Activated naive CD8-positive, alpha-beta T cell treated with anti-CD3 and anti-CD28 coated beads, Interleukin-2, amount 10 ng/mL, durations not matched to agents 7 days and 5 days (primary cell): ENCODE measurements at regions not wholly inside any gene's neighbourhood (a gene's known extent, or its start where the extent isn't known, plus 50 kb on each side); places are given as distances from the start of the nearest gene placed in this dataset.

Source experiments
- ATAC-seq: fragments of 150-1000 bp; cut with Tn5 transposase; one replicate; pipeline ENCODE4 v1.10.0; 2021; ENCODE audit warnings: low read depth, moderate library complexity
- POLR2A ChIA-PET: fragments of 350-600 bp; sonication (Branson Sonifier 250); formaldehyde crosslinking; loops from one replicate; lab custom pipeline; 2021; ENCODE audit warnings: antibody characterized with exemption; lab: Charles Lee
- DNase-seq: peaks from one replicate; pipeline ENCODE4 v3.0.0; 2021
- H3K27ac Mint-ChIP-seq: one replicate; pipeline ENCODE4 v1.8.0; 2022; ENCODE audit warnings: mild to moderate bottlenecking, mixed read lengths
- H3K27me3 Mint-ChIP-seq: one replicate; pipeline ENCODE4 v1.8.0; 2022; ENCODE audit warnings: mild to moderate bottlenecking, moderate library complexity, mixed read lengths
- H3K36me3 Mint-ChIP-seq: one replicate; pipeline ENCODE4 v1.8.0; 2021; ENCODE audit warnings: mild to moderate bottlenecking, mixed read lengths
- H3K4me1 Mint-ChIP-seq: one replicate; pipeline ENCODE4 v1.8.0; 2021; ENCODE audit warnings: mixed read lengths
- H3K4me3 Mint-ChIP-seq: one replicate; pipeline ENCODE4 v1.8.0; 2022; ENCODE audit warnings: mild to moderate bottlenecking, moderate library complexity, mixed read lengths
- H3K9me3 Mint-ChIP-seq: one replicate; pipeline ENCODE4 v1.8.0; 2021; ENCODE audit warnings: mixed read lengths

DNA sequence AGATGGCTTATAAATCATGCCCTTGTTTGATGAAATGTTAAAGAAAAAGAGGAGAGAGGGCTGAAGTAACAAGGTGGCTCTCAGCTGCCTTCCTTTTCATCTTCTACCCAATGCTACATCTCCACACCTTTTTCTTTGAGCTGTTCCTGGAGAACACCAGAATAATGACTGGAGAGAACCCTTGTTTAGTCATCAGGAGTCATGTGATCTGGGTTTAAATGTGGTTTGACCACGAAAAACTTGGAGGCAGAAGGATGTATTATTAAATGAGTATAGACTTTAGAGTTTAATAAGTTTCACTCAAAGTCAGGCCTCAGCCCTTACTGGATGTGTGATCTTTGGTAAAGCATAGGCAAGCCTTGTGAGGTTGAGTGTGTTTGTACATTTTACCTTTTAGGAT lies 230.3 kb upstream of the TBL1XR1 start:
- peak overlapping the region; percentile 65 for H3K4me3 Mint-ChIP-seq
- POLR2A ChIA-PET = interaction anchor here (0.5 to 1.5 kb wide), 2 partner anchors 112 to 247 kb away, joined by 3 to 4 read pairs; no protein-coding TSS in a partner anchor
- ATAC-seq (peak; percentile 13), DNase-seq (no peak)
- no peaks in the 10 kb centered on the region for H3K9me3 Mint-ChIP-seq
- H3K36me3 Mint-ChIP-seq = no peaks in the 10 kb centered on the region
- peak overlapping the region; percentile 88 for H3K27ac Mint-ChIP-seq
- H3K4me1 Mint-ChIP-seq = peaks cover 15% of the 10 kb centered on the region
- no peaks in the 10 kb centered on the region for H3K27me3 Mint-ChIP-seq

DNA sequence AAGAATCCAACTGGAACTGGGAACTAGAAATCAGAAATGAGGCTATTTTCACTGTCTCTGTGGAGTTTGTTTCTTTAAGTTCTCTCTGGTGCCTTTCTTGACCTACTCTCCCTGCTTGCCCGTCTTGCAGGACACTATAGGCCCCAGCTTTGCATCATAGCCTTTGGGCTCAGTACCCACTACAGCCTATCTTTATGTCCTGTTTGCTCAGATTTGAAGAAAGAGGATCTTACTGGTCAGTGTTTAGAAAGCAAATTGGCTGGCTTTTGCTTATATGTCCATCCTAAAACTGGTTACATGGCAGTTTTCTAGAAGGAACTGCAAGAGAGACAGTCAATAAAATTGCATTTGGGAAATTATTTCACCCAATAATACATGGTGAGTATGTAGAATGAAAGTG lies 231.8 kb upstream of the TBL1XR1 start:
- H3K4me3 Mint-ChIP-seq = no peak overlapping the region

DNA sequence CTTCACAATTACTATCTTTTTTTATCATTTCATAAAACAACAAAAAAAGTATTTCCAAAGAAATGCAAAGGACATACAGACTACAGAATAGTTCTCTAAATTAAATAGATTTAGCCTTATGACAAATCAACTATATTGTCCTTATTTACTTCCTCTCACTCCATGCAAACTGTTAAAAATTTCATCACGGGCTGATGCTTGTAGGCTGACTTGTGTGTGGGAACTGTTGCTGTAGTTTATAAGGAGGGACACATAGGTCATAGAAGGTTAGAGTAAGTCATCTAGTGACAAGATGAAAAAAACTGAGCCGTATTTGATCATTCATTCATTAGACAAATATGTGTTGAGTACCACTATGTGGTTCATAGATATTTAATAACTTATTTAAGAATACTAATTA lies 232.5 kb upstream of the TBL1XR1 start:
- Mint-ChIP-seq H3K36me3 (no peaks in the 10 kb centered on the region), H3K27me3 (no peaks in the 10 kb centered on the region), H3K9me3 (peaks cover 3% of the 10 kb centered on the region), H3K27ac (no peak overlapping the region), H3K4me3 (no peak overlapping the region), H3K4me1 (peaks cover 15% of the 10 kb centered on the region)
- ATAC-seq (no peak), DNase-seq (no peak)
- POLR2A ChIA-PET = no interaction called here

More for the DNA sequence above, 231.8 kb upstream of the TBL1XR1 start:
- Mint-ChIP-seq H3K27me3 (no peaks in the 10 kb centered on the region), H3K27ac (no peak overlapping the region), H3K9me3 (peaks cover 3% of the 10 kb centered on the region), H3K4me1 (peaks cover 15% of the 10 kb centered on the region), H3K36me3 (no peaks in the 10 kb centered on the region)
- DNase-seq (no peak), ATAC-seq (no peak)
- POLR2A ChIA-PET = interaction anchor here (1.1 kb wide), 1 partner anchor 280 kb away, joined by 3 read pairs; no protein-coding TSS in a partner anchor

DNA sequence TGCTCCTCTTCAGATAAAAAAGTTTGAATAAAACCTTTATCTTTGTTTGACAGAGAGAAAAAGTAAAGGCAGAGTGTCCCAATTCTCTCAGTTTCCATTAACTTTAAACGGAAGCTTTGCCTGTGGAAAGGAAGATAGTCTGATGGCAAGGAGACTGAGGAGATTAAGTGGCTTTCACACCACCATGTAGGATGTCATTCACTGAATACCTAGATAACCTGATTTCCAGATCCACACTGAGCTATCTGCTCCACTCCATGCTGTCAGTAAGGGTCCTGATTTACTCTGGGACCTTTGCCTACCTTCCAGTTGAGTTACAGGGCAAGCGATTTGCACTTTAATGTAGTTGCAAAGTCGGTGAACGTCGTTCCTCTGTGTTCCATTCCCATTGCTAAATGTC lies 233.4 kb upstream of the TBL1XR1 start:
- no peak for ATAC-seq

DNA sequence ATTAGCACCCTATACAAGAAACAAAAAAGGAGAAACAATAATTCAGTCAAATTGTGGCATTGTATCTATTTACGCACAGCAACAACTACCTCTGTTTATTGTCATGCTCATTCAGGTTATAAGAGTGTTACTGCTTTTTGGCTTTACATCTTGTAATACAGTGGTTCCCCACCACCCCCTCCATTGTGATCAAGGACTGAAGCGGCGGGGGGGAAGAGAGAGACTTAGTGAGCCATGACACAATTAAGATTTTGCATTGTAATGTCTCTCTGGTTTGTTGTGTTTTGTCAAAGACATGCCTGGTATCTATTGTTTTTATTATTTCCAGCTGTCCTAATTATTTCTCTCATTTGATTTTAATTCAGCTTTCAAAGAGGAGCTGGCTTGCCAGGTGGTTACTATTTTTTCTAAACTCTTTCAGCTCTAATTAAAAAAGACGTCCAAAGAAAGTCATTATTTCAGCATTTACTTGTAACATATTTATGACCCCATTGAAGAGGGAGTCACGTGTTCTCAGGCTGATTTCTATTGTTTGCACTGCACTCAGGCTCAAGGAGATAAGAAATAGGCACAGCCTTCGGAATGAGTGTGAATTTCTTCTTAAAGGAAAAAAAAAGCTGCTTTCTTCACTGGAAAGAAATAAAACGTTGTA lies 234.4 kb upstream of the TBL1XR1 start:
- H3K4me1 Mint-ChIP-seq = peaks cover 11% of the 10 kb centered on the region
- POLR2A ChIA-PET = no interaction called here
- DNase-seq (no peak), ATAC-seq (no peak)
- H3K36me3 Mint-ChIP-seq = no peaks in the 10 kb centered on the region
- H3K27ac Mint-ChIP-seq = no peak overlapping the region
- H3K4me3 Mint-ChIP-seq = no peak overlapping the region
- H3K27me3 Mint-ChIP-seq = no peaks in the 10 kb centered on the region
- H3K9me3 Mint-ChIP-seq = peaks cover 3% of the 10 kb centered on the region

More for the DNA sequence above, 233.4 kb upstream of the TBL1XR1 start:
- no peak overlapping the region for H3K4me3 Mint-ChIP-seq
- no peaks in the 10 kb centered on the region for H3K27me3 Mint-ChIP-seq
- H3K36me3 Mint-ChIP-seq = no peaks in the 10 kb centered on the region
- no peak for DNase-seq
- peaks cover 15% of the 10 kb centered on the region for H3K4me1 Mint-ChIP-seq
- no peak overlapping the region for H3K27ac Mint-ChIP-seq
- H3K9me3 Mint-ChIP-seq = peaks cover 3% of the 10 kb centered on the region
- POLR2A ChIA-PET = no interaction called here

DNA sequence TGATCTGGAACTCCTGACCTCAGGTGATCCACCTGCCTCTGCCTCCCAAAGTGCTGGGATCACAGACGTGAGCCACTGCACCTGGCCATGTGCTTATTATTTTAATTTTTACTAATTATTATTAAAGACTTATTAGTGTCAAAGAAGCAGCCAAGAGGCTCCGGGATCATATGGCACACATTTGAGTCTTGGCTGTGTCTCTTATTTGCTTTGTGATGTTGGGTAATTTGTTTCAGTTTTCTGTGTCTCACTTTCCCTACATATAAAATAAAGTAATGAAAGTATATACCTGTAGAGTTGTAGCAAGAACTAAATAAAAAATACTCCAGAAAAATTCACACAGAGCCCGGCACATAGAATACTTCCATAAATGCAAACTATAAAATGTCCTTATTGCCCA lies 238.0 kb upstream of the TBL1XR1 start:
- Mint-ChIP-seq H3K4me1 (no peaks in the 10 kb centered on the region), H3K9me3 (peaks cover 3% of the 10 kb centered on the region), H3K4me3 (no peak overlapping the region), H3K27me3 (no peaks in the 10 kb centered on the region), H3K27ac (no peak overlapping the region), H3K36me3 (no peaks in the 10 kb centered on the region)
- ATAC-seq (no peak), DNase-seq (no peak)
- POLR2A ChIA-PET = no interaction called here

DNA sequence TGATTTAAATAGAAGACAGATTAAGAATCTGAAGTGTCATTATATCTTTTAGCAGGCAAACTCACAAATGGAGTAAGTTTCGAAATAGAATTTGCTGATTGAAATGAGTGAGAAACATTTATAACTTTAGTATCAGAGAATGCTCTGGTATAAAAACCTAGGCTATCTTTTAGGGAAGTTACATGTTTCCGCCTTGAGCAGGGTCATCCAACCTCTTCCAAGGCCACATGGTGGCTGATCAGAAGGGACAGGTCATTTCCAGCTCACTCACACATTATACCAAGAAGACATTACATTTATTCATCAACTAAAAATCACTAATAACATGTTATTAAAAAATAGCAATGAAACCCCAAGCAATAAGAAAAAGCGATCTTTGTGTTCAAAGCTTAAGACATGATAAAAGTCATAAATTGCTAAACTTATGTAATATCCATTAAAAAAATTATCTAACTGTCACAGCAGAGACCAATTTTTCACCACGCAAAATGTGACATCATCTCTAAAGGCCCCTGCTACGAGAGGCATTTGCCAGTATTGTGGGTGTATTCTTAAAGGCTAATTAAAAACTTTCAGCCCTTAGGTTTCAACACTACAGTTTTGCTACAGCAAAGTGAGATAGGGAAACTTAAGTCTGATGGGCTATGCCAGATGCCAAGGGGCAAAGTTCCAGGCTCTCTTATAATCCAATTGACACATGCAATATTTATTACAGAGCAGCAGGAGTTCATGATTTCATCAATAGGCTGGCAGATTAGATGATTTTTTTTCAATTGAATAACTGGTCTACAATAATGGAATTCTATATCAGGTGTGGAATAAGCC lies 240.4 kb upstream of the TBL1XR1 start:
- Mint-ChIP-seq H3K27ac (no peak overlapping the region), H3K4me1 (no peaks in the 10 kb centered on the region), H3K4me3 (no peak overlapping the region), H3K36me3 (no peaks in the 10 kb centered on the region), H3K27me3 (no peaks in the 10 kb centered on the region), H3K9me3 (peaks cover 3% of the 10 kb centered on the region)
- ATAC-seq (no peak), DNase-seq (no peak)
- POLR2A ChIA-PET = interaction anchor here (0.5 to 0.8 kb wide), 2 partner anchors 22 to 76 kb away, joined by 3 to 4 read pairs; no protein-coding TSS in a partner anchor

DNA sequence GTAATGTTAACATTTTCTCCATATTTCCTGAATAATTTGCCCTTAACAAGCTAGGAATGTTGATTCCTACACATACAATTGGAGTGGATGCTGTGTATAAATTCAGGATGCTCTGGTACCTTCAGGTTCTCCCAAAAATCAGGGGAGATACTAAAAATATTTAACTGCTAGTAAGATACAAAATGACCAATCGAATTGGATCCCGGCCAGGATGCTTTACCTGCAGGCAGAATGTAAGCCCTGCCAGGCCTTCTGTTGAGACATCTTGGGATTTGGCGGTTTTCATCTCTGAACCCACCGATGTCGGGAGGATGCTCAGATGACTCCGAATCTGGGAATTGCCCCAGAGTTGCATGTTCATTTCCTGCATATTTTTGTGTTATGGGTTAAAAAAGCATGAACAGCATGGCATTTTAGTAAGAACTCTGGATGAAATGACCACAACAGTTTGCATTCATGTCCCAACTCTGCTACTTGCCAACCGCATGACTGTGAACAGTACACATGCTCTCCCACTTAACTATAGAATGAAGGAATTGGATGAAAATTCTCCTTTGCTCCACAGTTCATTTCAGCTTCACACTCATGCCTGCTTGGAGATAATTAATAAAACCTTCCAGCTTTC lies 241.4 kb upstream of the TBL1XR1 start:
- Mint-ChIP-seq H3K36me3 (no peaks in the 10 kb centered on the region), H3K27me3 (no peaks in the 10 kb centered on the region), H3K4me3 (no peak overlapping the region), H3K4me1 (no peaks in the 10 kb centered on the region), H3K9me3 (no peaks in the 10 kb centered on the region), H3K27ac (no peak overlapping the region)
- ATAC-seq (no peak), DNase-seq (no peak)
- POLR2A ChIA-PET = no interaction called here

DNA sequence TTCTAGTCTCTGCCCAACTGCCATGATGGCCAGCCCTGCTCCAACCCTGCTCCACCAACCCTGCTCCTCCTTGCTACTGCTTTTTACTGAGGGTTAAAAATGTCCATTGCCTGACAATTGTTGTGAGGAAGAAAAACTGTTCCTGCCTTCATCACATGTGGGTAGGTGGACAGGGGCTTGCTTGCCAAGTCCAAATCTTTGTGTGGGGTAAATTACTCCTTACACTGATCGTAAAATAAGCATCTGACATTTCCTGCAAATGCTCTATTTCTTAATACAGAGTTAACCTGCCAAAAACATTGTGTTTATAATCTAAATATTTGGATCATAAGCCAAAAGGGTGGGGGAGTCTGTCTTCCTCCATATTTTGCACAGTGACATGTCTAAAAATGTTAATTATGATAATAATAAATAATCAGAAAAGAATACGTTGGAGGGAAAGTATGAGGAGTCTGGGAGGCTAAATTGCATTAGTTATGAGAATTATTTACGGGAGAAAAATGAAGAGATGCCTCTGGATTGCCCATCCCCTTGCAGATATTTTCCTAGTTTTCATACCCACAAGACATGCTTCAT lies 242.5 kb upstream of the TBL1XR1 start:
- POLR2A ChIA-PET = no interaction called here
- no peak for ATAC-seq
- DNase-seq = no peak
- Mint-ChIP-seq H3K9me3 (no peaks in the 10 kb centered on the region), H3K36me3 (no peaks in the 10 kb centered on the region), H3K27ac (no peak overlapping the region), H3K4me1 (no peaks in the 10 kb centered on the region), H3K27me3 (no peaks in the 10 kb centered on the region), H3K4me3 (no peak overlapping the region)

DNA sequence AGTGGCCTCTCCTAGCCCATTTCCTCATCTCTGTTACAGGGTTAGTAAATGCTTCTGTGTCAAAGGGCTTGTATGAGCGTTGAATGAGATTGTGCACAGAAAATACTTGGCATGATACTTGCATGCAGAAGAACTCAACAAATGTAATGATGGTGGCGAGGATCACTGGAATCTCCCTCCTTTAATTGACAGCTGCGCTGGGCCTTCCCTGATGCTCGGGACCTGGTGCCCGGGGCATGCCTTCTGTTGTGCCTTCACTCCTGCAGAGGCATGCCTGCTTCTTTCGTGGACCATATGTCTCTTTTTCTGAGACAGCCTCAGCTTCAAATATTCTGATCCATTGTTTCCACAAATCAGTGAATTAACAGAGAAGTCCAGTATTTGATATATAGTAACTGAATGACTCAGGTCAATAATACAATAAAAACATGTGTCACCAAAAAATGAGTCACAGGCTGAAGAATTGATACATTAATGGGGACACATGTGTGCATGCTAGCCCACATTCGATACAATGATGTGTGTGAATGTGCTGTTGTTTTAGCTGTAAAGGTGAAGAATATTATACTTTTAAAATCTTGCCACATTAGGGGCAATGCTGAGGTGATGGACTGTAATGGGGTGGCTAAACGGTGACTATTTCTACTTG lies 243.3 kb upstream of the TBL1XR1 start:
- no peaks in the 10 kb centered on the region for H3K4me1 Mint-ChIP-seq
- H3K36me3 Mint-ChIP-seq = no peaks in the 10 kb centered on the region
- H3K27me3 Mint-ChIP-seq = no peaks in the 10 kb centered on the region
- ATAC-seq = no peak
- H3K4me3 Mint-ChIP-seq = no peak overlapping the region
- POLR2A ChIA-PET = no interaction called here
- no peak for DNase-seq
- H3K9me3 Mint-ChIP-seq = no peaks in the 10 kb centered on the region
- no peak overlapping the region for H3K27ac Mint-ChIP-seq

DNA sequence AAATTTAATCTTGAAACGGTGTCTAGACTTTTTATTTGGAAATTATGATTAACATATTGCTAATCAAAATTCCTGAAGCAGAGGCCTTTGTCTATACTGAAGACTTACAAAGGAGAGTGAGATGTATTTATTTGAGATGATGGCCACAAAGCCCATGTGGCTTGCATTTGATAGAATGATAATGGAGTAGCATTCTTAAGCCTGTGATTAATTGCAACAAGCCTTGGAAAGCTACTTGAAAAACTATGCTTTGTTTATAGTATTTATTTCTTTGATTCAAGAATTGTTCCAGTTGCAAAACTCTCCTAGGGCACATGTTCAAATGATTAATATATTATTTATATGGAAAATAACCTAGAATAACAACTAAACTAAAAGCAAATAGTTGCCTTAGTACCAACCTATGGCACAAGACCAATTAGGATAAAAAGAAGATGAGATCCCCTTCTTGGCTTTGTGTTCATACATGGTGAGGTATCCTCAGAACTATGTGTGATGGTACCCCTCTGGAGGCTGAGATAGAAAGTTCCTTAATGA lies 244.1 kb upstream of the TBL1XR1 start:
- Mint-ChIP-seq H3K27ac (no peak overlapping the region), H3K4me3 (no peak overlapping the region), H3K4me1 (no peaks in the 10 kb centered on the region), H3K9me3 (no peaks in the 10 kb centered on the region), H3K36me3 (no peaks in the 10 kb centered on the region), H3K27me3 (no peaks in the 10 kb centered on the region)
- DNase-seq = no peak
- no peak for ATAC-seq
- POLR2A ChIA-PET = no interaction called here

DNA sequence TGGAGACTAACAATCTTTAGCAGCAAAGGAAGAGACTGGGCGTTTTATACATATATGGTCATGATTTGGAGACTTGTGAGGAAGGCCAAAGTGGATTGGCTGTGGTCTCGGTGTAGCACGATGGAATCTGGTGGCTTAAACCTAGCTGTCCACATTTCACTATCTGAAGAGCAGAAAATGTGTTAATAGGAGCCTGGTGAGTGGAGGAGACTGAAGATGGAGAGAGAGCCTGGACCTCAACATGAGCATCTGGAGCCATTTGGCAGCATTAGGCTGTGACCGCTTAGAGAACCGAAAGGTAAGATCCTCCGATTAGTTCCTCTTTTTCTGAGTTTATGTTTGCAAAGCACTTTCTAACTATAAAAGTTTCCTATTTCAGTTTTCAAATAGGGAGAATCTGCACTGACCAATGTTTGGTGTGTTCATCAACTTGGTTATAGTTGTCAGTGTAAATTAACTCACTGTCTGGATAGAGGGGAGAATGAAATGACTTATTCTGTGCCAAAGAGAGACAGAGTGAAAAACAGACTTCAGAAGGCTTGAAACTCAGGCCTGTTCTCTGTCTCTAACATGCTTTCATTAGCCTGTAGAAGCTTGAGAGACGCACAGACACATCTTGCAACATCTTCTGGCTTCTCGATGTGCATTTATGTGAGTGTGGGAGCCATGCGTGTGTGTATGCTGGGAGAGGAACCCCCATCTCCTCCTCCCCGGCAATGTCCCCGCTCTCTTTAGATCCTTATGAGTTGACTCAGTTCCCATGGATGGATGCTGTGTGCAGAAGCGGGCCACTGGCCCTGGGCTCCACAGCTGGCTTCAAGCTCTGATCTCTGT lies 244.7 kb upstream of the TBL1XR1 start:
- no peaks in the 10 kb centered on the region for H3K27me3 Mint-ChIP-seq
- no peaks in the 10 kb centered on the region for H3K9me3 Mint-ChIP-seq
- H3K27ac Mint-ChIP-seq = no peak overlapping the region
- ATAC-seq (no peak), DNase-seq (no peak)
- no peaks in the 10 kb centered on the region for H3K4me1 Mint-ChIP-seq
- no peaks in the 10 kb centered on the region for H3K36me3 Mint-ChIP-seq
- POLR2A ChIA-PET = no interaction called here
- no peak overlapping the region for H3K4me3 Mint-ChIP-seq
